Epidermal melanocyte (primary cell): ENCODE measurements at regions not wholly inside any gene's neighbourhood (a gene's known extent, or its start where the extent isn't known, plus 50 kb on each side); places are given as distances from the start of the nearest gene placed in this dataset.
"Not testable (repeated sequence)": the region's sequence is repeated elsewhere in the genome, so short reads cannot be mapped to it uniquely, and the experiment has no call there.

Source experiments
- DNase-seq: peaks from one replicate; pipeline ENCODE4 v3.0.0; 2011; ENCODE audit warnings: low spot score; ENCODE audit not compliant: insufficient read length

DNA sequence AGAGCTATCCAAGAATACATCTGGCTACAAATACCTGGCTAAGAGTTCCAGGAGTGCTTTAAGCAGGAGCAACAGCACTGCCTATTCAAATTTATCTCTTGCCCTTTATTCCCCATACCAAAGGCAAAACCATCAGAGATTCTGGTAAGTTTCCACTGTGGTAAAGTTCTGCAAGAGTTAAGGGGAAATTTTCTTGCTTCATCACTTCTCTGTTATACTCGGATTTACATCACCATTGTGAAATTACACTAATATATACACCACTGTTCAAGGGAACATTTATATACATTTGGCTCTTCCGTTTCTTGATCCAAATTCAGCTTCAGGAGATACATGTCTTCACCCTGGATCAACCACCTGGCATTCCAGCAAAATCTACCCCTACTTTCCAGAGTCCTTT, 70.8 kb upstream of the PTPN13 start:
- DNase-seq: no peak

DNA sequence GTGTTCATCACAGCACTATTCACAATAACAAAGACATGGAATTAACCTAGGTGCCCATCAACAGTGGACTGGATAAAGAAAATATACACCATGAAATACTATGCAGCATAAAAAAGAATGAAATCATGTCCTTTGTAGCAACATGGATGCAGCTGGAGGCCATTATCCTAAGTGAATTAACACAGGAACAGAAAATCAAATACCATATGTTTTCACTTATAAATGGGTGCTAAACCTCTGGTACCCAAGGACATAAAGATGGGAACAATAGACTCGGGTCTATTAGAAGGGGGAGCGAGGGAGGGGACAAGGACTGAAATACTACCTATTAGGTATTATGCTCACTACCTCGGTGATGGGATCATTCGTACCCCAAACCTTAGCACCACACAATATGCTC, 66.4 kb upstream of the PTPN13 start:
- not testable (repeated sequence) for DNase-seq

GRCh38 chr4:86529436-86529835, 64.7 kb upstream of the PTPN13 start:
- DNase-seq: no peak

DNA sequence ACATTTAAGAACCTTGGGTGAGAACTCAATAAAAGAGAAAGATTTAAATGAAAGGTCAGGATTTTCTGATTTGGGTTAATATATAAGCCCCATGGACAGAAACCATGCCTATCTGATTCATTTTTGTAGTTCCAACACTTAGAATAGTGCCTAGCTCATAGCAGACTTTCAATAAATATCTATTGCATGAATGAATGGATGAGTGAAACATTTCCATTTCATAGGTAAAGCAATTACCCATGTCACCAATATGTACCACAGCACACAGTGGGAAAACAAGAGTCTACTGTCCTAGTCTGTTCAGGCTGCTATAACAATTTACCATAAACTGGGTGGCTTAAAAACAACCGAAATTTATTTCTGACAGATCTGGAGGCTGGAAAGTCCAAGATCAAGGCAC, 63.9 kb upstream of the PTPN13 start:
- DNase-seq: no peak

GRCh38 chr4:86531440-86531839, 62.7 kb upstream of the PTPN13 start:
- DNase-seq: no peak

DNA sequence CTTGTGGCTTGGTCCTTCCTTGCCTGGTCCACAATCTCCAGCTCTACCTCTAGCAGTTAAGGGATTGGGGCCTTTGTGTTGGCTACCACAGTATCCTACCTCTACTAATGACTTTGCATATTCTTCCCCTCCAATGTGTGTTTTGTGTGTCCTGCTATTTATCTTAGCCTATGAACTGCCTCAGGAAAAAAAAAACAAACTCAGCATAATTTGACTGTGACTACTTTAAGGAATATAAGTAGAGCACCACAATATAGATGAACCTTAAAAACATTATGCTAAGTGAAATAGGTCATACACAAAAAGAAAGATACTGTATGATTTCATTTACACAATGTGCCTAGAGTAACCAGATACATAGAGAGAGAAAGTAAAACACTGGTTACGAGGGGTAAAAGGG, 61.3 kb upstream of the PTPN13 start:
- DNase-seq: no peak

DNA sequence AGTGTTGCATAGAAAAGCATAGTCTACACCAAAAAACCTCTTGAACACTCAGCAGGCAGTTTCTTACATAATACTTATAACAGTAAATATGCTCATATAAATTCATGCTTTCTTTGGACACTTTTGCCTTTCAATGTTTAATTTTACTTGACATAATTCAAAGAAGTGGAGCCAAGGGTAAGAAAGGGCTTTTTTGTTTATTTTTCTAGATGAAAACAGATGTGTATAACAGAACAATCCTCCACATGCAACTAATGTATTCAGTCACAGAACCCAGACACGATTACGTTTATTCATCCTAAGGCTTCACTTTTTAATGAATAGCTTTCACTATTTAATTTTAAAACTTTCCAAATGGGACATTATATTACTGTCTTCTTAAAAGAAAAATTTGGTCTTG, 58.0 kb upstream of the PTPN13 start:
- DNase-seq: peak; percentile 33

GRCh38 chr4:86542319-86543027, 51.6 kb upstream of the PTPN13 start:
- no peak for DNase-seq

DNA sequence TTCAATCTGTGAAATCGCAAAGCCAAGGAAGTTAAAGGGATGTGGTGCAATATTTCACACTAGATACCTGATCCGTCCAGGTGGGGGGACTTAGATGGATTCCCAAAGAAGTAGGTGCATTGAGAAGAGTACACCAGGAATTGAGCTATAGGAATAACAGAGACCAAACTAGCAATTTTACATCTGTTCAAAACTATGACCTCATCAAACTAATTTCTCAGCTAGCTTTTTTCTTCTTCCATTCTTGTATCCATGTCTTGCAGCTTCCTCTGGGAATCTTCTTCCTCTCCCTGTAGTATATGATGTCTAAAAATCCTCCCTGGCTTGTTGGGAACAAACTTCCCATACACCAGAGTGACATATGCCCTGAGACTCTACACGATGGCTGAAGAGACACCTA, 51.0 kb upstream of the PTPN13 start:
- no peak for DNase-seq

- no peak for DNase-seq
These were observed 50.4 kb upstream of the PTPN13 start for GRCh38 chr4:86543560-86544309.

DNA sequence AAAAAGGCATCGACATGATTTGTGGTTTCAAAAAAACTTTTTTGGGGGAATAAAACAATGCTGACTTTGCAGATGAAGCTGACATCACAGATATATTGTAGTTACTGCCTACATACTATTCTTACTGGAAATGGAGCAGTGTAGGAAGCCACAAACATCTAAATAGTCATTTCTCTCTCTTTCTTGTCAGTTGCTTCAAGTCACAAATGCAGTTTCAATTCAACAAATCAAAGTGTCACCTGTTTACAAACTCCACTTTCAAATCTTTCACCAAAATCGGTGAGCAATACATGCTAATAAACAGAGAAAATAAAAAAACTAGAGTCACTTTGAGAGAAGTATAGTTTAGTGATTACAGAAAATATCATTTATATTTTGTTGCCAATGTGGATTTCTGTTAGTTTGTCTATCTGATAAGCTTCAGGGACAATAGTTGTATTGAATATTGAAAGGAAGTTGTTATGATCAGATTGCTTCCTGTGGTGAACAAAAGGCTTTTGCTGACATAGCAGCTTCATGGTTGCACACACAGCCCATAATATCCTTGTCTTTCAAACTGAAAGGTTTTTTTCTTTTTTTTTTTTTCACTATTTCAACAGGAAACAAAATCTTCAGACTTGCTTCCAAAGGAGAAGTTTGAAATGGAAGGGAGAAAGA, 49.7 kb upstream of the PTPN13 start:
- no peak for DNase-seq
